ENCODE measurements at regions not wholly inside any gene's neighbourhood (a gene's known extent, or its start where the extent isn't known, plus 50 kb on each side); places are given as distances from the start of the nearest gene placed in this dataset.

DNA sequence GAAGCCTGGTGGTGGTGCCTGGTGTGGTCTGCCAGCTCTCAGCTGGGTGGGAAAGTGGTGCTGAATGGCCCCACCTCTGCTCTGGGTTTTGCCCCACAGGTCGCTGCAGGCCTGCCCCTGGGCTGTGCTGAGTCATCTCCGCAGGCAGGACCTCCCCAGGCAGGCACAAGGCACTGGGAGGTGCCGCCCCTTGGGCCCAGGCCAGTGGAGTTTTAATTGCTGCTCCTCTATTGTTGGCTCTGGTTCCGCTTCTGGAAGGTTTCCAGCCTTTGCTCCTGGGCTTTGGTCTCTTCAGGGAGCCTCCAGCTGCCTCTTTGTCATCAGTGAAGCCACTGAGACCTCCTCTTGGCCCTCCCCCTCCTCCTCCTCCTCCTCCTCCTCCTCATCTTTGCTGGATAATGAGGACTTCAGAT lies 180.3 kb upstream of the GRB10 start:
- DNase-seq: no peak

DNA sequence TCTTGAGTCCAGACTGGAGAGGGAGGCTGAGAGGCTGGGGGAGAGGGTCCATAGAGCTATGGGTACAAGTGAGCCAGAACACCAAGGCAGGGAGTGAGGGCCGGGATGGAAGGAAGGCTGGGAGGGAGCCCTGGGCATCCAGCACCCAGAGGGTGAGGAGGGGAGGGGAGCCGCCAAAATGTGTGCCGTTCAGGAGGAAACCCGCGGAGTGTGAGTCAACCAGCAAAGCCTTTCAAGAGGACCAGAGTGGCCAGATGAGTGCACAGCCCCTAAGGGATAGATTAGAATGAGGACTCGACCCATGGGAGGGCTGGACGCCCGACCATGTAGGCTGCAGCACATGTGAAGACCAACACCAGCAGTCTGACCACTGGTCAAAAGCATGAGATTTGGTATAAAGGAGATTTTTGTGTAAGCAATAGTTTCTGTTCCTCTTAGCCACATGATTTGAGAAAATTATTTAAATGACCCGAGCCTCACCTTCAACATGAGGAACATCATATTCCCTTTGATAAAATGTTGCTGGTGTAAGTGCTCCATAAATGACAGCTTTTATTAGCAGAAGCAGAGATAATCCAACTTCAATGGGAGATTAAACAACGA lies 179.7 kb upstream of the GRB10 start:
- DNase-seq: no peak

DNA sequence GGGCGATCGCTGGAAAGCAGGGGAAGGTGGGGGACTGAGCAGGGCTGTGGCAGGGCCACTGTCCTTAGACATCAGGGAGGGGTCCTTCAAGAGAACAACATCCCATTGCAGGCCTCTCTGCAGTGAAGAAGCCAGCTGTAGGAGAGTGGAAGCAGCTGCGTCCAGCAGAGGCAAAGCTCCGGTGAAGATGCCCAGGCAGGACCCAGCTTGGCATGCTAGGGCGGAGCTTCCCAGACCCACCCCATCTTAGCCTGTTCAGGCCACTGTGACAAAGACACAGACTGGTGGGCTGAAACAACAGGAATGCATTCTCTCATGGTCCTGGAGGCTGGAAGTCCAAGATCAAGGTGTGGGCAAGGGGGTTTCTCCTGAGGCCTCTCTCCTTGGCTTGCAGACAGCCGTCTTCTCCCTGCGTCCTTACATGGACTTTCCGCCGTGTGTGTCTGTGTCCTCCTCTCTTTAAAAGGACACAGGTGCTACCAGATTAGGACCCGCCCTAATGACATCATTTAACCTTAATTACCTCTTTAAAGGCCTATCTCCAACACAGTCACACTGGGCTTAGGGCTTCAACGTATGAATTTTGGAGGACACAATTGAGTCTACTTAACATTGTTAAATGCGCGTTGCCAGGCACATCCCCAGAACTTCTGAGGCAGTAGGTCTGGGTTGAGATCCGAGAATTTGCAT lies 178.1 kb upstream of the GRB10 start:
- no peak for DNase-seq

DNA sequence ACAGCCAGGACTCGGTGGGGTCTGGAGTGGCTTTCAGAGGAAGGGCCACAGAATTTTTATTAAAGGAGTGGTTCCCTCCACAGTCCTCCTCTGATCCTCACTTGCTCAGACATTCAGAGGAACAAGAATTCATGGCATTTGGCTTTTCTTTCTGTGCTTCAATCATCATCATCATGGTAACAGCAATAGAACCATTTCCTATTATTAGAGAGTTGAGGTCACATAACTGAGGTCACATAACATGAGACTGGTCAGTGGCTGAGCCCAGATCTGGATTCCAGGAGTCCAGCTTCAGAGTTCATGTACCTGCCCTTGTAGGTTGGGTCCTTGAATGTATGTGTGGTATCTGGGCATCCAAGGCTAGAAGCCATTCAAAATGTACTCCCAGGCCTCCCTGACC lies 177.3 kb upstream of the GRB10 start:
- no peak for DNase-seq

DNA sequence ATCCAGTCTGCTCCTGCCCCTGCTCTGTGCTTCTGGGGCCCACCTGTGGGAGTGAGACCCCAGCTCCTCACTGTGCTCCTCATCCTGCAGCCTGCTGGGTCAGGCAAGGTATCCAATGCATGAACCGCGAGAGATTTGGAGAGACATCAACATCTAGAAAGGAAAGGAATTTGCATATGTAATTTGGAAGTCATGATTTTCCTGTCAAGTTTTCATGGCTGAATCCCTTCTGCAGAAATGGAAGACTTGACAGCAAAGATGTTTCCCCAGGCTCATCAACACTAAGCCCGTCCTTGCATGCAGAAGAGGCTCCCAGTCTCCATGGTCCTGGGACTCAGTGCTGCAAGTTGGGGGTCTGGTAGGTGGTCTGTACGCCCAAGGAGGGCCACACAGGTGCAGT lies 176.9 kb upstream of the GRB10 start:
- DNase-seq: no peak

DNA sequence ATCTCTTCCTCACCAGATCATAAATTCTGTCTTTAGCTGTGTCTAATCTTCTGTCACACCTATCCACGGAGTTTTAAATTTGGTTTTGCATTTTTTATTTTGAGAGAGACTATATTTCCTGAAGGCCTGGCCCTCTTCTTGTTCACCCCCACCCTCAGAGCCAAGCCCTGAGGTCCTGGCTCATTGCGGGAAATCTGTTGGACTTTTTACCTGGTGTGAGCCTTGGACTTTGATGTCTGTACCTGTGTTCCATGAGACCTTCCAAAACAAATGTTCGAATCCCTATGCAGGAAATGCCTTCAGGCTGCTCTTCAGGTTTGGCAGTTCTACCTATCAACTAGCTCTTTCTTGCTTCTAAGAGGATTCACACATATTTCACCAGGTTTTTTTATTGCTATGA lies 175.2 kb upstream of the GRB10 start:
- no peak for DNase-seq

DNA sequence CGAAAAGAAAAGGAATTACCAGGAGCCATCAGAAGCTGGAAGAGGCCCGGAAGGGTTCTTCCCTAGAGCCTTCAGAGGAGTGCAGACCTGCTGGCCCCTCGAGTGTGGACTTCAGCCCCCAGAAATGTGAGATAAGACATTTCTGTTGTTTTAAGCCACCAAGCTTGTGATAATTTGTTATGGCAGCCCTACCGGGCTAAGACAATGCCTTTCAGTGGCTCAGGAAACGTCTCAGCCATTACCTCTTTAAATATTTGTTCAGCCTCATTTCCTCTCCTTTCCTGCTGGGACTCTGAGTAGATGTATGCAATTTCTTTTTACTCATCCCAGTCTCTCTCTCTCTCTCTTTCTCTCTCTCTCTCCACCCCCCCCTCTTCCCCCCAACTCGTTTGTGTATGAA lies 174.7 kb upstream of the GRB10 start:
- DNase-seq: no peak

DNA sequence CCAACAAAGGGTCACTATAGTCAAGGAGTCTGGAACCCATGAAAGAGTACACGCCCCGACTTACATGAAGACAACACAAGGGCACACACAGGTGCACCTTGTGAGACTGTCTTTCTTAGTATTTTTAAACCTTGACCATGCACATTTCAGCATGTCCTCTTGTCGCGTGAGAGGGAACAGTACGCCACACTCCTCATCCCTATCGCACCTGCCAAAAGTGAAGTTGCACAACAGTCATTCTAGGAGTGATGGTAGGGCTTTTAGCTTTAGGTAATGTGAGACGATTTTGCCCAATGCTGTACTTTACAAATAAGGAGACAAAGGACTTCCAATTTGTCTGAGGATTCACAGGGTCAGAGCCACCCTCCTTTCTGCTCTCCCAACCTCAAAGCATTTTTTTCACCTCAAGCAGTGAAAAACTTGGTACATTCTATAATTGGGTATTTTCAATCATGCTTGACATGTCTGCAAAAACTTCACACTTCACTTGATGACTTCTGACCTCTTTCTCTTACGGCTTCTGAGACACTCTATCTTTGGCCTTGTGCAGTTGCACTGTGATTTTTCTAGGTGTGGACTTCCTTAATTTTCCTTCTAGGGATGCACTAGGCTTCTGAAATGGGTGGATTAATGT lies 173.9 kb upstream of the GRB10 start:
- no peak for DNase-seq

DNA sequence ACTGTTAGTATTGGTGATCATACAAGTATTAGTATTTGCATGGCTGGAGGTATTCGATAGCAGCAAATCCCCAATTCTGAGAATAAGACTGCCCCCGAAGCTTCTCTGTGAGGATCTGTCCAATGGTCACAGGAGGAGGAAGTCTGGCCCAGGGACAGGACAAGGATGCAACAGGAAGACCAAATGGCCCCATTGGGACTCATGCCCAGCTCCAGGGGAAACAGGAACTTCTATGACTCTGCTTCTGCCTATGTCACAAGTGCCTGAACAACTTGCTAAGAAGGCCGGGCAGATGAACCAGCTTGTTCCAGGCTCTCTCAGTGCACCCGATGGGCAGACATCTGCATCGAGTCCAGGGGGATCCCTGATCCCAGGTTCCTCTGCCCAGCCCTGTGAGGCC lies 172.0 kb upstream of the GRB10 start:
- no peak for DNase-seq

DNA sequence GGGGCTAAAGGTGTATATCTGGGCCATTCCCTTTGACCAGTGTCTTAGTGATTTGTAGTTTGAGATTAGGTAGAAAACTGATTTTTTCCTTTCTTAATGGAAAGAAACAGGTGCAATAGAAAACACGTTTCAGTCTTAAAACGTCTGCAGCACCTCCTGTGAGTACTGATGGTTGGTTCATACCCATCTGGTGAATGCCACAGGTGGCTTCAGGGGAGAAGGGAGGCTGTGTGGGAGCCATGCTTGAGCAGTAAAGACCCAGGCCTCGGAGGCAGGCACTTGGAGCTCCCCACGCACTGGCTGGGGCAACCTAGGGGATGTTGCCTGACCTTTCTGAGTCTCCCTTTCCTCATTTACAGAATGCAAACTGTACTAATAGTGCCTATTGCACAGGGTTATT lies 171.5 kb upstream of the GRB10 start:
- DNase-seq: no peak

DNA sequence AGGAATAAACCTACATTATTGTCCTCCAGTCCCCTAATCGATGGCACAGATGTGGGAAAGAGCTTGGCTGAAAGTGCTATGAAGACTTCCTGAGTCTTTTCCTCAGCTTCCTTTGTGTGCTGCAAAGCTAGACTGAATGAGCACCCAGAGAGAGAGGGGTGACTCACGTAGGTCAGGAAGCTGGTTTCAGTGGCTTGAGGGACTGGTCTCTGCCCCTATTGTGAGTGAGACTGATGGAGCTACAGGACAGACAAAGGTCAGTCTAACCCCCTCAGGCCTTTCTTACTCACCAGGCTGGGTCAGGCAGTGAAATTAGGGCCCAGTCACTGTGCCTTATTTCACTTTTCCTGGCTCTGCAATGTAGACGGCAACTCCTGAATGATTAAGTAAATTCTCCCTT lies 171.1 kb upstream of the GRB10 start:
- DNase-seq: no peak

DNA sequence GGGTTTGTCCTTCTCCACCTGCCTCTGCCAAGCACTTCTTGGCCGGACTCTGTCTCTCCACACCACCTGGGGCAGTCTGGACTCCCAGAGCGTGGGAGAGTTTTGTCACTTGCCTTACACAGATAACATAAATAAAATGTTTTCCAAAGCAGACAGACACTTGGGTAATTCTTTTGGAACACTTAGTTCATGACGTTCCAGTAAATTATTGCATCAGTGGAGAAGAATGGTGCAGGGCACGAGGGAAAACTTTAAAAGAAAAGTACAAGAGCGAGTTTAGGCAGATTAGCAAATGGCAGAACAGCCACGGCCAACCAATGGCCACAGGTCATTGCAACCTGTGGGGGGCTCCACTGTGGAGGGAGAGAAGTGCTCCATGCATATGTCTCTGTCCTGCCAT lies 170.6 kb upstream of the GRB10 start:
- no peak for DNase-seq

DNA sequence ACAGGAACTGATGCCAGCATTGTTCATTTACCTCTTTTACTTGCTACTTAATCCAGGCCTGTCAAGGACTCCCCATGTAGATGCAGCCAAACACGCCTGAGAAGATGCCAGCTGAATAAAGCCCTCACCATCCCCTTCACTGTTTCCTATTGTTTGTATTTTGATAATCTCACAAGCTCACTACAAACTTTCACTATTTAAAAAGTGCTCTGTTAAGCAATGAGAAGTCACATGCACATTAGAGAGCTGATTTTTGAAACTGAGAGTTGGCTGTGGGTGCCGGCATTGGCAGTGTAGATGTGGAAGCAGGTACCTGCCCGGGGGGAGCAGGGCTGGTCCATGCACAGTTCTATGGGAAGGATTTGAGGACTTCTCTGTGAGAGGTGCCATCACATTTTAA lies 169.8 kb upstream of the GRB10 start:
- no peak for DNase-seq

DNA sequence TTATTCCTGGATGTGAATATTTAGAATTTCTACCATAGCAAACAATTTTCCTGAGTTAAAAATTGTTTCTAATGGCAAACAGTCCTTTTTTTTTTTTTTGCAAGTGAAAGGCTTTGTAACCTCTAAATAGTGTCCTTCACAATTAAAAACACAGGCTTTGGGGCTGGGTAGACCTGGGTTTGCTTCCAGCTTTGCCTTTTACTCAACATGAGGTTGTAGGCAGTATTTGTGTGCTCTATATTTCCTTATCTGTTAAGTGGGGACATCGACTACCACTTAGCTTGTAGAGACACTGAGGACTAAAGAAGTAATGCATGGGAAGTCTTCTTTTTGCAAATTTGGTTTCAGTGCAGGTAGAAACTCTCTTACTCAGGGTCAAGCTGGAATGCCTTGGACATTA lies 169.4 kb upstream of the GRB10 start:
- DNase-seq: no peak

DNA sequence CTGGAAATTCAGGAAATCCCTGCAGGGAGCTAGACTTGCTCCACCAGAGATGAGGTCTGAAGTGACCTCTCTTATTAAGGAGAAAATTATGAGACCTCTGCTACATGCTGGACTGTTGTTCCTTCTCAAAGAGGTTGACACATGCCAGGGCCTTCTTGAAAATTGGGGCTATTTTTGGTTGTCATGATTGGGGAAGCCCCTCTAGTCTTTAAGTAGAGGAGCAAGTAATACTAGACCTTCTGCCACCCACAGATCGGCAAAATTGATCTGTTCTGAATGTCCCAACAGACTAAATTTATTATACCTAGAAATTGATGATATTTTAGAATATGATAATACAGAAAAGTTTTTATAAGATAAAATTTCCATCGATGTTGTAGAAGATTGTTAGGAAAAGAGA lies 160.8 kb upstream of the GRB10 start:
- no peak for DNase-seq

DNA sequence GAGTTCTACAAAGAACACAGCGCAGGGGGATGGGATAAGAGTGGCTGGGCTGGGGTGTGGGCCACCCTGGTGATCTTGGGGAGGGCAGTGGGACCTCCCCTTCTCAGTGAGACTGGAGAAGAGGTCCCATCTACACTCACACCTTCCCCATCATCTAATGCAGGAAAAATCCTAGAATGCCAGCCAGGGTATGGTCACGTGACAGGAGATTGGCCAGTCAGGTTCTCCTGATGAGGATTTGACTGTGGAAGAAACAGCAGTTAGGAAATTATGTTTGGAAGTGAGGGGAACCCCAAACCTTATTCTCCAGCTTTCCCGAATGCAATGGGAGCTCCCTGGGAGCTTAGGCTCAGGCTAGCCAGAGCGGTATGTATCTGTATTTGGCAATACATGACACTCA lies 158.8 kb upstream of the GRB10 start:
- no peak for DNase-seq

DNA sequence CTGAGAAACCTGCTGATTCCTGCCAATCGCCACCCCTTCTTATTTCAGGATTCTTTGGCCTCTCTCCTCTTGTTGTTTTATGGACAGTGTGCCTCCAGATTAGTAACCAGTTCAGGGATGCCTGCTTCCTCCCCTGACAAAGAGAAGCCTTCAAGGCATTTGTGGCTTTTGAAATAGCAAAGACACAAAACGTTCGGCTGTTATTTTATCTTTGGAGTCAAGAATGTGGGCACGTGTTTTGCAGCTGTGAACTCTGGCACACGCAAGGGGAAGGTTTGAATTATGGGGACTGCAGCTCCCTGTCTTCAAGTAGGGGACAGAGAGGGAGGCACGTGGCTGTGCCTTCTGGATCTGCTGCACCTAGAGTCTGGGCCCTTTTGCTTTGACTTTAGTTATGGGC lies 157.9 kb upstream of the GRB10 start:
- no peak for DNase-seq

DNA sequence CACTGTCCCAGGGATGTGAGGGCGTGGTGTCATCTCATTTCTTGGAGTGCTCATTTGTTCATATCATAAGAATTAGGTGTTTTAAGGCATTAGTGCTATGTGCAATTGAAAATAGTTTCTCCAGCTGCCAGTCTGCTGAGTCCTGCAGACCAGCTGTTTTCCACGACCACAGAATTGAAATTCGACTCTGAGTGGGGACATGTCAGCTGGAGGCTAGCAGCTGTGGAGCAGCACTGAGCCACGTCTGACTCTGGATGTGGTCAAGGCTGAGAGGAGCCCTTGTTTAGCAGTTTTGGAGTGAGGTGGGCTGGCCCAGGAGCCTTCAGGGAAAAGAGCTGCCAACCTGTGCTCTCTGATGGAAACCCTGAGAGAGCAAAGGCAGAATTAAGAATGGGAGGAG lies 156.3 kb upstream of the GRB10 start:
- no peak for DNase-seq

DNA sequence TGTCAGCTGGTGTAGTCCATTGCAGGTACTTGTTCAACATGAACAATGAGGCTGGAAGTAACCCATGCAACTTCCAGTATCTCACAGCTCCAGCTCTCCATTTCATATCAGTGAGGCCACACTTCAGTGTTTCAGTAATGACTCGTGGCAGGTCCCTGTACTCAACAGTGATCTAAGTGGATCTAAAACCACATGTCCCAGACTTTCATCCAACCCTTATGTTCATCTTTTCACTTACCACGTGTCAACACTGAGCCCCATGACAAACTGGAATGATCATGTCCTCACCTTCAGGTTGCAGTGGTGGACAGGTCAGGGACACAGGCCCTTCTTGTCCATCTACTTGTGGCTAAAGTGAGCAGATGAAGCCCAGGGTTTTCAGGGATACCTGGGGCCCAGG lies 155.0 kb upstream of the GRB10 start:
- no peak for DNase-seq

DNA sequence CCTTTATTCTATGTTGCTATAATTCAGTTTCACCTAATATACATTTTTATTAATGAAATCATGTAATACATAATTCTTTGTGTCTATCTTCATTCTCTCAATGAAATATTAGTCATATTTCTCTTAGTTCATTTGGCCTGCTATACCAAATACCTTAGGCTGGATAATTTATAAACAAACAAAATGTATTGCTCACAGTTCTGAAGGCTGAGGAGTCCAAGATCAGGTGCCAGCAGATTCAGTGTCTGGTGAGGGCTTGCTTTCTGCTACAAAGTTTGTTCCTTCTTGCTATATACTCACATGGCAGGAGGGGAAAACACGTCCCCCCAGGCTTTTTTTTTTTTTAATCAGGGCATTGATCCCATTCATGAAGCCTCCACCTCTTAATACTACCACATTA lies 143.4 kb upstream of the GRB10 start:
- no peak for DNase-seq

DNA sequence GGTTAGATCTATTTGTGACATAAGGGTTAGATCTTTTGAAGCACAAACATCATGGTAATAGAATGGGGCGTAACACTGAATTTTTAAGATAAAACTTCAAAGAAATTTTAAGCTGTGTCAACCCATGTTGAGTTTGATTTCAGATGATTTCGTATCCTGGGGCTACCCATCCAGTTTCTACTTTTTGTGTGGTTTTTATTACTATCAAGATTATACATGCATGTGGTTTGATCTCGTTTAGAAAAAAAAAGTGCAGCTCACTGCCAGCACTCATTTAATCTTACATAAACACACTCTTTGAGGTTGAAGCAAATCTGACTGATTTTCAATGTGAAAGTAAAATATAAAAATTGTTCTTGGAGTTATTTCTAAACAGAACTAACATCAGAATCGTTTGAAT lies 140.8 kb upstream of the GRB10 start:
- DNase-seq: no peak

DNA sequence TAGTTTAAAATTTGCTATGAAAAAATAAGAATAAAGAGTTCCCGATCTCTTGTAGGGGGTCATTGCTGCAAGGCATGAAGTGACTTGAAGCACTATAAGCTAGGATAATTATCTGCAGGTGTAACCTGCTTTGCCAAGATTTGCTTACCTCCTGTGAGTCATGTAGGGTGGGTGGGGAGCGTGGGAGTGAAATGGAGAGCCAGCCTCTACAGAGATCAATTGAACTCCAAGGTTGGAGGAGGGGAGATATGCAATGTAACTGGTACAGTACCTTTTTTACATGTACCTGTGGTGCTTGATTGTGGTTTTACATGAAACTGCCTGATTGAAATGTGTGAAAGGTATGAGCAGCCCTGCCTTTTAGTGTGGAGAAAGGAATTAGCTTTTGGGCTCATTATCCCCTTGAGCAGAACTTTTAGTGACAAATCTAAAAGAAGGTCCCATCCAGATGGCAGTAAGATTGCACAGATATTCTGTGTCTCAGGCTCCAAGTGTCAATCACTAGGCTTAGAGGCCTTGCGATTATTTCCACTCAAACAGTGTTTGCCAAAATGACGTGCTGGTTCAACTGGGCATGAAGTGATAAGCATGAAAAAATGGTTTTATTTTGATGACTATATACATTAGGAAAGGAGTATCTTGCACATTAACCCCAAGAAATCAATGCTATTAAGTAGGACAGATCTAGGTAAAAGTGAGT lies 138.6 kb upstream of the GRB10 start:
- no peak for DNase-seq

DNA sequence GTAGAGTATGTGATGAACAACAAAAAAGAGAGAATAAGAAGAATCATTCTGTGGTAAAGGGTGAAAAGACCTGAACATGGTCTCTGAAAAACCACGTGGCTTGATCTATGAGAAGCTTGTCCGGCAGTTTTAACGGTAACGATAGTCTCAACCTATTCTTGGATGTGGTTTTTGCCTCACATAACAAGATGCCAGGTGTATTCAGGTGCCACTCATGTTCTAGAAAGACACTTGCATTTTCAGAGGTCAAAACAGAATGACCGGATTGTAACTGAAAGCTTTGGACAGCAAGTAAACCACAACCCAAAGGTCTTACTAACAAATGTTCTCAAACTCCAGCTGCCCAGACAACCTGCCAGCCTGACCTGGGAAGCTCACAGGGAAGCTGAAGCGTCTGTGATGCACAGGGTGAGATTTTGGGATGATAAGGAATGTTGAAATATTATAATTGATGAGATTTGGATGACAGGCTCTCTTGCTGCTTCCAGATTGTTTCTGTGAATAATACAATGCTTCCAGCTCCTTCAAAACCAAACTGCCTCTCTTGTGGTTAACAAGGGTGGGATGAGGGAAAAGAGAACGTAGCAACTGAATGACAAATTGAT lies 137.4 kb upstream of the GRB10 start:
- no peak for DNase-seq

DNA sequence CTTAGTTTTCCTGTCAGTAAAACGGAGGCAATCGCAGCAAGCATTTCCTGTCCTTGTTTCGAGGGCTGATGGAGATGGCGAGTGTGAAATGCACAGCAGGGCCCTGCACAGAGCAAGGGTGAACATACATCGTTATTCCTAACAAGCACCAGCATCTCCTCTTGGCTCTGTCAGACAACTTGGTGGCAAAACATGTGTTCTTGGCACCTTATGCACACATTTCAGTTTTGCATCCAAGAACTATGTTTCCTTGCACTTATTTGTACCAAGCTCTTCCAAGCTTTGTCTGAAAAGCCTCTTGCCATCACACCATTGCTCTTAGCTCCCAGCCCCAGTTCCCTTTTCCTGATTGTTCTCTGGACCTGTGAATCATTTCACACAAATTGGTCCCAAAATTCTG lies 132.9 kb upstream of the GRB10 start:
- DNase-seq: no peak
